HG03378 (cell line): ENCODE measurements at regions not wholly inside any gene's neighbourhood (a gene's known extent, or its start where the extent isn't known, plus 50 kb on each side); places are given as distances from the start of the nearest gene placed in this dataset.
"Not testable (repeated sequence)": the region's sequence is repeated elsewhere in the genome, so short reads cannot be mapped to it uniquely, and the experiment has no call there.

Experiments
- ATAC-seq: cut with Tn5 transposase; IDR thresholded peaks from one replicate; pipeline ENCODE4 v1.9.1; 2021; ENCODE audit warnings: mild to moderate bottlenecking, moderate library complexity; ENCODE audit not compliant: unreplicated experiment

GRCh38 chr6:141976994-141977393 is 155.7 kb upstream of the GJE1 start:
- ATAC-seq: no peak

GRCh38 chr6:141969768-141970415 is 162.8 kb upstream of the GJE1 start:
- ATAC-seq: not testable (repeated sequence)

DNA sequence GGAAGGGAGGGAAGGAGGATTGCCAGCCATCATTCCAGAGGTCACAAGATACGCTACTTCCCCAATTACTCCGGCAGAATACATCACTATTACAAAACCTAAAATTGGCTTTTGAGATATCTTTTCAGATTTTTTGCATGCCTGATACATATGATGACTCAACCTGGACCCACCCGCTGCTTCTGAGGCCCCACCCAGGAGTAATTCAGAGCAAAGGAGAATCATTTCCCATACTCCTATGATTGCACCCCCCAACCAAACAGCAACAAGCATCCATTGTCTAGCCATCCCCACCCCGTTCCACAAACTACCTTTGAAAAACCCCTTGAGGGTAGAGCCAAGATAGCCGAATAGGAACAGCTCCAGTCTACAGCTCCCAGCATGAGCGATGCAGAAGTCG is 163.5 kb upstream of the GJE1 start:
- ATAC-seq: no peak

DNA sequence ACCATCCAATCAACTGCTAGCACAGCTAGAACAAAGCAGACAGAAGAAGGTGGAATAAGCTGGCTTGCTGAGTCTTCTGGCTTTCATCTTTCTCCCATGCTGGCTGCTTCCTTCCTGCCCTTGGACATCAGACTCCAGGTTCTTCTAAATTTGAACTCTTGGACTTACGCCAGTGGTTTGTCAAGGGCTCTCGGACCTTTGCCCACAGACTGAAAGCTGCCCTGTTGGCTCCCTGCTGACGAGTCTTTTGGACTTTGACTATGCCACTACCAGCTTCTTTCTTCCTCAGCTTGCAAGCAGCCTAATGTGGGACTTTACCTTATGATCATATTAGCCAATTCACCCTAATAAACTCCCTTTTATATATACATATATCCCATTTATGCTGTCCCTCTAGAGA is 164.1 kb upstream of the GJE1 start:
- no peak for ATAC-seq

- ATAC-seq: no peak
Observed at GRCh38 chr6:141965016-141965545, 167.6 kb upstream of the GJE1 start.

GRCh38 chr6:141963543-141964295 is 169.0 kb upstream of the GJE1 start:
- no peak for ATAC-seq

GRCh38 chr6:141957271-141957670 is 175.5 kb upstream of the GJE1 start:
- ATAC-seq: no peak

DNA sequence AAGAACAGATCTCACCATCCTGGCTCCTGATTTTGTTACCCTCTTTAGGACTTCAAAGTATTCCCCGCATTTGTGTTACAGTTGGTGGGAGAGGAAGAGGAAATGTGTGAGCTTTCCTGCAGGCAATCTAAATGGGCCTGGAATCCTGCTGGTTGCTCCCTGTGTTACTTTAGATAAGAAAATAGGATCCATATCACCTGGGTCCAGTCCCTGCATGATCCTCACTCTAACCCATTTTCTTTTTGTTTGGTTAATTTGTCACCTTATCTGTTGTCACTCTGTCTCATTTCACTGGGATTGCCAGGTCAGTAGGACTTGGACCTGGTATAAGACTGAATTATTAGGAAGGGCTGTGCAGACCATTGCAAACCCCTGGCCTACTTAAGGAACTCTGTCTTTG is 175.9 kb upstream of the GJE1 start:
- ATAC-seq: no peak

DNA sequence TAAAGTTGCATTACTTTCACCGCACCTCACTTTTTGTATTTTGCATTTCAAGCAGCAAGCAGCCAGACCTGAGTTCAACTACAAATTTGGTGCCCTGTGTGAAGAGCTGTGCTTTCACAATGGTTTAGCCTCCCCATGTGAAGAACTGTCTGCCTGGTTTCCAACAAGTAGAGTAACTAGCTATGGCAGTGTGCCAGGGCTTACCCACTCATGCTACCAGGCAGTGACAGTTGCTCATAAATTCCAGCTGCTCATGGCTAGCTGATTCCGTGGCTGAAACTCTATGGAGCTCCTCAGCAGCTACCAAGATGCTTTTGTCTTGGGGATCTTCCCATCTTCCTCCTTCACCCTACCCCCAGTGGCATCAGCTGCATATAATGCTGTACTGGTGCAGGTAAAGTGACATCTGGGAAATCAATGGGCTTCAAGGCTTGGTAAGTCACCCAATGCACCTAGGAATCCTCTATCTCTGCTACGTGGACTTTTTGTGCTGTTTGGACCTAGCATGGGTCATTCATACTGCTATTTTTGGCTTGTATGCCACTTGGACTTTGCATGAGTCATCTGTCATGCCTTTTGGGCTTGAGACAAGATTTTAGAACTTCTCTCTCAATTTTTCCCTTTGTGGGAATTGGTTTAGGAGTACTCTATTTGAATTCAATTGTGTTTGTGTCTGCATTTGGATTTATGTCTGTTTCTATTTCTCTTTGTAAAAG is 176.5 kb upstream of the GJE1 start:
- no peak for ATAC-seq

DNA sequence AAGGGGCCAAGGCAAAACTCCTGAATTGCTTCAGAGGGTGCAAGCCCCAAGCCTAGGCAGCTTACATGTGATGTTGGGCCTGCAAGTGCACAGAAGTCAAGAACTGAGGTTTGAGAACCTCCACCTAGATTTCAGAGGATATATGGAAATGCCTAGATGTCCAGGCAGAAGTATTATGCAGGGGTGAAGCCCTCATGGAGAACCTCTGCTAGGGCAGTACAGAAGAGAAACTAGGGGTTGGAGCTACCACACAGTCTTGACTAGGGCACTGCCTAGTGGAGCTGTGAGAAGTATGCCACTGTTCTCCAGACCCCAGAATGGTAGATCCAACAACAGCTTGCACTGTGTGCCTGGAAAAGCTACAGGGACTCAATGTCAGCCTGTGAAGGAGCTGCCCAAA is 179.7 kb upstream of the GJE1 start:
- ATAC-seq: no peak

DNA sequence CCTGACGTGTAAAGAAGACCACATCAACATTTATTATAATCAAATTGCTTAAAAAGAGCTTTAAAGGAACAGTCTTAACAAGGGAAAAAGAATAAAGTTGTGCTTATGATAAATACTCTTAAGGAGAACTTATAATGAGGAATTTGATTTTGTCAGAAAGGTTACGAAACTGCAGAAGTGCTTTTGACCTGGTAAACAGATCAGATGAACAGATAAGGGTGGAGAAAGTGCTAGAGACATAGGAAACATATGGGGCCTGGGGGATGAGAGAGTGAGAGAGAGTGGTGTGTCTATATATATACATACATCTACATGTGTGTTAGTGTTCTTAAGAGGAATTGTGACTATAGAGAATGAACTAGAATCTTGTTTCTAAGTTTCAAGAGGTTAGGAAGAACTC is 186.2 kb upstream of the GJE1 start:
- ATAC-seq: no peak

DNA sequence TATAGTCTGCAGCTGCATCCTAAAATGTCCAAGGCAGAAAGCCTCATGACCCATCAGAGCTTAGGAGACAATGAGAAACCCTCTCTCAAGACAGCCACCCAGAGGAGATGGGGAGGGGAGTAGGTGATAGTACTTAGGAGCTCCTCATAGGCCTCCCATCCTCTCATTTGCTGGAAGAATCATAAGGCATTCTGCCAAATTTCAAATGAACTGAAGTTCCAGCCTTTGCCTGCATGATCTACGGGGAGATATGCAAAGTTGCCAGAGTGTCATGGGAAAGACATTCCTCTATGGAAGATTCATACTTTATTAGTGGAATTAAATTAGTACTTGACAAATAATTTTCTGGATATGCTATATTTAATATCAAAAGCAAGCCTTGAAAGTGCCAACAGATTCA is 194.1 kb upstream of the GJE1 start:
- ATAC-seq: no peak

- ATAC-seq: no peak
Observed at GRCh38 chr6:141932685-141933084, 200.0 kb upstream of the GJE1 start.

- ATAC-seq: peak; percentile 75
Observed at GRCh38 chr6:141926200-141926900, 206.4 kb upstream of the GJE1 start.

DNA sequence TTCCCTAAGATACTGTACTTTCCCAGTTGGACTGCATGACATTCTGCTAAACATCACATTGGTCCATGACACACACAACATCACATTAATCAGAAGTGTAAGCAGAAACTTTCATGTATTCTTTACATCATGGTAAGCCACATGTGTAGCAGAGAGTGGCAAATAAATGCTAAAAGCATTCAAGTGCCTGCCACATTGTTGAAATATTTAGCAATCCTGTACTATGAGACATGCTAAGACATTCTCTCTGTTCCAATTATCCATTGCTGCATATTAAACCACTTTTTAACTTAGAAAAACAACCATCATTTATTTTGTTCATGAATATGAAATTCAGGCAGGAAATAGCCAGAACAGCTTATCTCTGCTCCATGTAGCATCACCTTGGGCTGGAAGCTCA is 207.7 kb upstream of the GJE1 start:
- no peak for ATAC-seq

DNA sequence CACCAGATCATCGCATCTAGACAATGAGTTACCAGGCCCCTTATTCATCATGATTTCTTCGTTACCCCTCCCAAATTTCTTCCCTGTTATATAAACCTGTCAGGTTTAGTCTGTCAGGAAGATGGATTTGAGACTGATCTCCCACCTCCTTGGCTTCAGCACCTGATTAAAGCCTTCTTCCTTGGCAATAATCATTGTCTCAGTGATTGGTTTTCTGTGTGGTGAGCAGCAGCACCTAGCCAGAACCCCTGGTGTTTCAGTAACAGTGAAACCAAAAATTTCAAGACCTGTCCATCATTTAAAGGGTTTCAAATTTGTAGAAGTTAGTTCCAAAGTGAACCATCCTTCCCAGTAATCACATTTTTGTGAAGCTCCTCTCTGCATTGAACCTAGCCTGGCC is 209.8 kb upstream of the GJE1 start:
- no peak for ATAC-seq

DNA sequence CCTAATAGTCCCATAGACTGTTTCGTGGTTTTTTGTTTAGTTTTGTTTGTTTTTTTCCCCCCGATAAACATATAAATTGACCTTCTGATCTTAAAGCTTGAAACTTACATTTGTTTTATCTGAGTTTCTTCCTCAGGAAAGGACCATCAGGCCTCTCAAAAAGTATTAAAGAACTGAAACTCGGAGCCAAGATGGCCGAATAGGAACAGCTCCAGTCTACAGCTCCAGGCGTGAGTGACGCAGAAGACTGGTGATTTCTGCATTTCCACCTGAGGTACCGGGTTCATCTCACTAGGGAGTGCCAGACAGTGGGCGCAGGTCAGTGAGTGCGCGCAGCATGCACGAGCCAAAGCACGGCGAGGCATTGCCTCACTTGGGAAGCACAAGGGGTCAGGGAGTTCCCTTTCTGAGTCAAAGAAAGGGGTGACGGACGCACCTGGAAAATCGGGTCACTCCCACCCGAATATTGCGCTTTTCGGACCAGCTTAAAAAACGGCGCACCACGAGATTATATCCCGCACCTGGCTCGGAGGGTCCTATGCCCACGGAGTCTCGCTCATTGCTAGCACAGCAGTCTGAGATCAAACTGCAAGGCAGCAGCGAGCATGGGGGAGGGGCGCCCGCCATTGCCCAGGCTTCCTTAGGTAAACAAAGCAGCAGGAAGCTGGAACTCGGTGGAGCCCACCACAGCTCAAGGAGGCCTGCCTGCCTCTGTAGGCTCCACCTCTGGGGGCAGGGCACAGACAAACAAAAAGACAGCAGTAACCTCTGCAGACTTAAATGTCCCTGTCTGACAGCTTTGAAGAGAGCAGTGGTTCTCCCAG is 215.8 kb upstream of the GJE1 start:
- not testable (repeated sequence) for ATAC-seq

DNA sequence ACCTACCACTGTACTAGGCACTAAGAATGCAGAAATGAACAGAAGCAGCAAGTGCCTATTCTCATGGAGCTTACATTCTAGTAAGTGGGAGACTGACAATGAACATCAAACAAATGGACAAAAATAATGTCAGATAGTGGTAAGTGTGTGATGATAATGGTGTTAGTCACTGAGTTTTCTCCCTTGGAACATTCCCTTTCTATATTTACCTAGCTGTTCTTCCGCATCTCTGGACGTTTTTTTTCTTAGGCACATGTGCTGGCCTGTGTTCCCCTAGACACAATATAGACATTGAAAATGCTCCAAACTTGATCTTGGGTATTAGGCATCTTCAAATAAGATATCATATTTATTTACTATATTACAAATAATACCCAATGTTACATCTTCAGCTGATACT is 218.1 kb upstream of the GJE1 start:
- ATAC-seq: no peak

DNA sequence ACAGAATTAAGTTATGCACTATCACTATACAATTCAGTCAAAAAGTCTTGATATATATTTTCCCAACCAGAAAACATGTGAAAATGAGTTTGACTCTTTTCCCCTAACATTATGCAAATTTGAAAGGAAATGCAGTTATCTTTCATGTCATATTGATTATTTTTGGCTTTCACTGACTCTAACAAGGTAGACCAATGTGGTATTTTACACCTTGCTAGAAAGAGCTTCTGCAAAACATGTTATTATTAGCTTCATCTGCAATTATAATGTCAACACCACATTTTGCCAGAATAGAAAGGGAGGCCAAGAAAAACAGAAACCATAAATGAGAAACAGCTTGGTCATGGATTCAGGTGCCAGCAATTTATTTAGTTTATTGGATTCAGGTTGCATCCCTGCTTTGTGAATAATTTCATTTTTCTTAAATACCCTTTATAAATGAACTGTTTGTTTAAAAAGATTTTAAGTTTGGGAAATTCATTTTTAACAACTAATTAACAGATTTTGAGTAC is 226.1 kb upstream of the GJE1 start:
- ATAC-seq: no peak

DNA sequence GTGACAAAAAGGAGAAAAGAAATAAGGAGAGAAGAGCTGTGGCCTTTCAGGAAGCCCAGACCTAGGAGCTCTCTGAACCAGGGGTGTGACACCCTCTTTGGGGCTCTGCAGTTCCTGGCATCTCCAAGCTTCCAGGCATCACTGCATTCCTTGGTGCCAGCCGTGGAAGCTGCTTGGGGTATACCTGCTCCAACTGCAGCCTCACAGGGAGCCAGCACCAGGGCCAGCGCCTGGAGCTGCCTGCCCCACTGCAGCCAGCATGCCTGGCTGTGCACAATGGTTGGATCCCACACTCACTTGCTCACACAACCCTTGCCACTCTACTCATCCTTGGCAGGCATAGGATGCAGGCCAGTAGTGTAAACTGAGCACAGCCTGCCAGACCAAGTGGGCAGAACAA is 242.1 kb upstream of the GJE1 start:
- ATAC-seq: no peak
